CD4-positive, alpha-beta T cell treated with Interleukin-21 for 1 hour (primary cell): ENCODE measurements at regions not wholly inside any gene's neighbourhood (a gene's known extent, or its start where the extent isn't known, plus 50 kb on each side); places are given as distances from the start of the nearest gene placed in this dataset.
"Not testable (repeated sequence)": the region's sequence is repeated elsewhere in the genome, so short reads cannot be mapped to it uniquely, and the experiment has no call there.

Experiments used
- DNase-seq: peaks from one replicate; pipeline ENCODE4 v3.0.0-alpha.2; 2020

DNA sequence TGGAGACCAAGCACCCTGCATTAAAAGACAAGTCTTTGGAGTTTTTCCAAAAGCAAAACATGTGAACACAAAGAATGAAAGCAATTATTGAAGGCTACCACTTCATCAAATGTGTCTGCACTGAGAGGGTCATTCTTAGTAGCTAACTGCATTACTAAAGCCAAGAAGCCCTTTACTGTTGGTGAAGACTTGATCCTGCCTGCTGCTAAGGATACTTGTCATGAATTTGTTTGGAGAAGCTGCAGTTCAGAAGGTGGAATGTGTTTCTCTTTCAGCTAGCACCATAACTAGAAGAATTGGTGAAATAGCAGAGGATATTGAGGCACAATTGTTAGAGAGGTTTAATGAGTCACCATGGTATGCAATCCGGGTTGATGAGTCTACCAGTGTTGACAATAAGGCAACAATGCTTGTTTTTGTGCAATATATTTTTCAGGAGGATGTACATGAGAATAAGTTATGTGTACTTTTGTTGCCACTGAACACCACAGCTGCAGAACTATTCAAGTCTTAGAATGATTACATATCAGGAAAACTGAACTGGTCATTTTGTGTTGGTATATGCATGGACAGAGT lies 457.3 kb upstream of the ISX start:
- no peak for DNase-seq

GRCh38 chr22:34609646-34610045 lies 456.3 kb upstream of the ISX start:
- DNase-seq: no peak

GRCh38 chr22:34620161-34620560 lies 445.8 kb upstream of the ISX start:
- DNase-seq: no peak

DNA sequence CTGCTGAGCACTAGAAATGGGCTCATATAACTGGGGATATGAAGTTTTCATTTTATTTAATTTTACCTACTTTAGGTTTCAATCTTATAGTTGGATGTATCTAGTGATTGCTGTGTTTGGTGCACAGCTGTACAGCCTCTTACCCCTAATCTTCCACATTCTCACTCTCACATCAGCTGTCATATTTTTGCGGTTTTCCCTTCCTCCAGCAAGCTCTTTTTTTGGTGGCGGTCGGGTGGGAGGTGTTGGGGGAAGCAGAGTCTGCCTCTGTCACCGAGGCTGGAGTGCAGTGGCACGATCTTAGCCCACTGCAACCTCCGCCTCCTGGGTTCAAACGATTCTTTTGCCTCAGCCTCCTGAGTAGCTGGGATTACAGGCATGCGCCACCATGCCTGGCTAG lies 445.1 kb upstream of the ISX start:
- DNase-seq: no peak

GRCh38 chr22:34622602-34623001 lies 443.4 kb upstream of the ISX start:
- no peak for DNase-seq

DNA sequence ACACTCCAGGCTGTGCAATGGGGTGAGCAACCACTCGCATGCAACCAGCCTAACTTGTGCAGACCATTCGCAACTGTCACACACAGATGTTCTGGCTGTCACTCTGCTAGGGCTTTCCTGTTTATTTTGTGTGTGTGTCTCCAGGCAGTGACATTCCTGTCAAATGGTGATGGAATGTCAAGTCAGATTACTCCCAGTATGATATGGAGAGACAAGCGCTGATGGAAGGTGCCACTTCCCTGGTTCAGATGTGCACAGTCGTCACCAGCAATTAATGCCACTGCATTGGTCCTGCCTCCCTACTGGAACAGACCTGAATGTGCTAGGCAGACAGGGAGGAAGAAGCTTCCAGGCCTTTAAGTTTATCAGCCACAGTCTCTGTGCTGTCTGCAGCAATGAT lies 442.4 kb upstream of the ISX start:
- no peak for DNase-seq

DNA sequence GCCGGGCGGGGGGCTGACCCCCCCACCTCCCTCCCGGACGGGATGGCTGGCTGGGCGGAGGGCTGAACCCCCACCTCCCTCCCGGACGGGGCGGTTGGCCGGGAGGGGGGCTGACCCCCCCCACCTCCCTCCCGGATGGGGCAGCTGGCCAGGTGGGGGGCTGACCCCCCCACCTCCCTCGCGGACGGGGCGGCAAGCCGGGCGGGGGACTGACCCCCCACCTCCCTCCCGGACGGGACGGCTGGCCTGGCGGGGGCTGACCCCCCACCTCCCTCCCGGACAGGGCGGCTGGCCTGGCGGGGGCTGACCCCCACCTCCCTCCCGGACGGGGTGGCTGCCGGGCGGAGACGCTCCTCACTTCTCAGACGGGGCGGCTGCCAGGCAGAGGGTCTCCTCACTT lies 440.1 kb upstream of the ISX start:
- not testable (repeated sequence) for DNase-seq

DNA sequence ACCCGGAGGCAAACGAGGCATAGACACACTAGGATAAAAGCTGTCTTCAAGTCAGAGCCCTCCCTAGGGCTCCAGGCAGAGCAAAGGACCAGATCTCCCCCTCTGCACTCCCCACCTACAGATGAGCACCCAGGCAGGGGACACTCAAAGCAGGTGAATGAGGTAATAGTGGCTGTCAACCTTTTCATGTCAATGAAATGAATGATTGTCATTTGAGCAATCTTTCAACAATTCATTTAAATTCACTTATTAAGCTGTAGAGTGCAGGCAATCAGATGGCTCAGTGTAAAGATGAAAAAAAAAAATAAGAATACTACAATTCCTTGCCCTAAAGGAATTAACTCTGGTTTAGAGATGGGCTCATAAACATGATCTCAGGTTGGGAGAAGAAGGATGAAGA lies 427.8 kb upstream of the ISX start:
- DNase-seq: no peak

DNA sequence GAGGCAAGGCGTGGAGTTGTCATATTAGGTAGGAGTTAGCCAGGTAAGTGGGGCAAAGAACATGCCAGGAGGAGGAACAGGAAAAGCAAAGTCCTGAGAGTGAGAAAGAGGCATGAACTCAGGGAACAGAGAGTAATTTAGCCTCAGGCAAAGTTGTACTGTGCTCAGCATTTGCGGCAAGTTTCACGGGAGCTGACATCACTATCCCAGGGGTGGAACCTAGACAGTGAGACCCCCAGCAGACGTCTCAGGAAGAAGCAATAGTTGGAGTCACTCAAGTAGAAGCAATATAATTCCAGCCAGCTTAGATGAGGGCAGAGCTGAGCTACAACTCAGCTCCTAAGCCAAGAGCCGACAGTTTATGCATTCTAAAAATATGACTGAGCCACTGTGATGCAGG lies 426.0 kb upstream of the ISX start:
- no peak for DNase-seq

- no peak for DNase-seq
Measured at GRCh38 chr22:34645375-34645774, 420.6 kb upstream of the ISX start.

- no peak for DNase-seq
Measured at GRCh38 chr22:34669001-34669400, 397.0 kb upstream of the ISX start.

DNA sequence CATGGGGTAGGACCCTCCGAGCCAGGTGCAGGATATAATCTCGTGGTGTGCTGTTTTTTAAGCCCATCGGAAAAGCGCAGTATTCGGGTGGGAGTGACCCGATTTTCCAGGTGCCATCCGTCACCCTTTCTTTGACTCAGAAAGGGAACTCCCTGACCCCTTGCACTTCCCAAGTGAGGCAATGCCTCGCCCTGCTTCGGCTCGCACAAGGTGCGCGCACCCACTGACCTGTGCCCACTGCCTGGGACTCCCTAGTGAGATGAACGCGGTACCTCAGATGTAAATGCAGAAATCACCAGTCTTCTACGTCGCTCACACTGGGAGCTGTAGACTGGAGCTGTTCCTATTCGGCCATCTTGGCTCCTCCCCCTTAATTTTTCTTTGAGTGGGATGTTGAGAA lies 382.9 kb upstream of the ISX start:
- DNase-seq: not testable (repeated sequence)

DNA sequence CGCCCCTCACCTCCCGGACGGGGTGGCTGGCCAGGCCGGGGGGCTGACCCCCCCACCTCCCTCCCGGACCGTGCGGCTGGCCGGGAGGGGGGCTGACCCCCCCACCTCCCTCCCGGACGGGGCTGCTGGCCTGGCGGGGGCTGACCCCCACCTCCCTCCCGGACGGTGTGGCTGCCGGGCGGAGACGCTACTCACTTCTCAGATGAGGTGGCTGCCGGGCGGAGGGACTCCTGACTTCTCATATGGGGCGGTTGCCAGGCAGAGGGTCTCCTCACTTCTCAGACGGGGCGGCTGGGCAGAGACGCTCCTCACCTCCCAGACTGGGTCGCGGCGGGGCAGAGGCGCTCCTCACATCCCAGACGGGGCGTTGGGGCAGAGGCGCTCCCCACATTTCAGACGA lies 381.7 kb upstream of the ISX start:
- DNase-seq: not testable (repeated sequence)

GRCh38 chr22:34687116-34687515 lies 378.8 kb upstream of the ISX start:
- DNase-seq: no peak

DNA sequence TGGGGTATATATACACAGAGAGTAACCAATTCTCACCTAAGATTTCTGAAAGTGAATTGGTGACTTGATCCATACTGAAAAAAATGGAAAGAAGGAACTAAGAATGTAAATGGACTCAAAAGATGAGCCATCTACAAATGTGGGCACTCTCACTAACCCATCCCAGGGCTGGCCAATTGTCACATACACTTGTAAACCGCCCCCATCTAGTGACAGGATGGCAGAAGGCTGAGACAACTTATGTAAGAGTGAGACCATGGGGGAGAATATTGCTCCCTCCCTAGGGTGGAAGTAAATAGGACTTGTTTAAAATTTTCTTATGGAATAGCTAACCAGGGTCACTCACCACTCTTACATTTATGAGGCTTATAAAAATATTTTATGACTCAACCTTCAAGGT lies 377.1 kb upstream of the ISX start:
- no peak for DNase-seq

- no peak for DNase-seq
Measured at GRCh38 chr22:34696557-34696956, 369.4 kb upstream of the ISX start.

- no peak for DNase-seq
Measured at GRCh38 chr22:34702279-34702678, 363.7 kb upstream of the ISX start.

DNA sequence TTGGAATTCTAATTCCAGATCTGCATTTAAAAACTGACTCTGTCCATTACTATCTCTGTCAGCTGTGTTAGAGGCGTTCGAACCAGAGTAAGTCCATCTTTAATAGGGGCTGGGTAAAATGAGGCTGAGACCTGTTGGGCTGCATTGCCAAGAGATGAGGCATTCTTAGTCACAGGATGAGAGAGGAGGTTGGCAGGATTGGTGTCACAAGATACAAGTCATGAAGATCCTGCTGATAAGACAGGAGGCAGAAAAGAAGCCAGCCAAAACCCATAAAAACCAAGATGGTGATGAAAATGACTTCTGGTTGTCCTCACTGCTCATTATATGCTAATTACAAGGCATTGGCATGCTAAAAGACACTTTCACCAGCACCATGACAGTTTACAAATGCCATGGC lies 356.3 kb upstream of the ISX start:
- DNase-seq: no peak

DNA sequence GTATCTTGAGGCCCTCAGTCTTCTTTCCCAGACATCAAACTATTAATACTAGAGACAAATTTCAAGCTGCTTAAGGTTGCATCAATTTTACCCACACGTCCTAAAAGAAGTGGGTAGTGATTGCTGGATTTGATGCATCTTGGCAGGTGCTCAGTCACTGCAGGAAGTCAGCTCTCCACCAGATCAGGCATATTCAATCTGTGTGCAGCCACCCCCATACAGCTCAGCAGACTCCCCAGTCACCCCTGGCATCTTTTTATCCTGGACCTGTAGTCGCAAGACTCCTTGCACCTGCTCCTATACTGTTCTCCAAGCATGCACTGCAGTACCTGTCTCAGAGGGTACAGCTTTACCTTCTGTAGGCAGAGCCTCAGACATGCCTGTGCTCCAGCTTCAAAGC lies 343.1 kb upstream of the ISX start:
- no peak for DNase-seq

DNA sequence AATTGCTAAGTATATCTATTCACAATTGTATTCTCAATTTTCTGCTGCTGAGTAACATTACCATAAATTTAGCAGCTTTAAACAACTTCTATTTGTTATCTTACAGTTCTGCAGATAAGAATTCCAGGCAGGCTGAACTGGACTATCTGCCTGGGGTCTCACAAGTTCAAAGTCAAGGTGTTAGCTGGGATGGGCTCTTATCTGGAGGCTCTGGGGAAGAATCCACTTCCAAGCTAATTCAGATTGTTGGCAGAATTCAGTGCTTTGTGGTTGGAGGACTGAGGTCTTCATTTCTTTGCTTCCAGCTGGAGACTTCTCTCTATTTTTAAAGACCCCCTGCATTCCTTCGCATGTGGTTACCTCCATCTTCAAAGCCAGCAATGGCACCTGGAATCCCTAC lies 329.9 kb upstream of the ISX start:
- DNase-seq: no peak

GRCh38 chr22:34738661-34739400 lies 327.1 kb upstream of the ISX start:
- no peak for DNase-seq

DNA sequence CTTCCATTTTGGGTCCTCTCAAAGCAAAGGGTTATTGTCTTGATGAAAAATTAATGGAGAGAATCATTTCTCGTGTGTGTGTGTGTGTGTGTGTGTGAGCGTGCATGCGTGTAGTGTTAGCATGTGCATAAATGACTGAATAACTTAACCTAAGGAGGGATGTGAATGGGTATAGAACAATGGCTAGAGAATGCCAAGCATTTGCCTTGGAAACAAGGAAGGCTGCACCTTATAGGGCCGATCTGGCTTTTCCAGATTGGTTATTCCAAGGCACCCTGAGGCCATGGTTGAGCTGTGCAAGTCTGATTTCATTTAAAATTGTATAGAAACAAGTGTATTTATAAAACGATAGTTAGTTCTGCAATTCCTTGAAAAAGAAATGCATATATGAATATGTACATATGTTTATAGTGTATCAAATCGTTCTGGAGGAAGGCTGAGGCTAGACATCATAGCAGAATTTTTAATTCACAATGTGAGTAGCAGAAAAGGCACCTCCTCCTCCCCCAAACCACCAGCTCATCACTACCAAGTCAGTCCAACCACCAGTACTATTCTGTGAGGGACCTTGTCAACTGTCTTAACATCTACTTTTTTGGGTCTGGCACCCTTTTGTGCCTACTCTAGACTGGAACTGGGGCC lies 322.7 kb upstream of the ISX start:
- DNase-seq: no peak

DNA sequence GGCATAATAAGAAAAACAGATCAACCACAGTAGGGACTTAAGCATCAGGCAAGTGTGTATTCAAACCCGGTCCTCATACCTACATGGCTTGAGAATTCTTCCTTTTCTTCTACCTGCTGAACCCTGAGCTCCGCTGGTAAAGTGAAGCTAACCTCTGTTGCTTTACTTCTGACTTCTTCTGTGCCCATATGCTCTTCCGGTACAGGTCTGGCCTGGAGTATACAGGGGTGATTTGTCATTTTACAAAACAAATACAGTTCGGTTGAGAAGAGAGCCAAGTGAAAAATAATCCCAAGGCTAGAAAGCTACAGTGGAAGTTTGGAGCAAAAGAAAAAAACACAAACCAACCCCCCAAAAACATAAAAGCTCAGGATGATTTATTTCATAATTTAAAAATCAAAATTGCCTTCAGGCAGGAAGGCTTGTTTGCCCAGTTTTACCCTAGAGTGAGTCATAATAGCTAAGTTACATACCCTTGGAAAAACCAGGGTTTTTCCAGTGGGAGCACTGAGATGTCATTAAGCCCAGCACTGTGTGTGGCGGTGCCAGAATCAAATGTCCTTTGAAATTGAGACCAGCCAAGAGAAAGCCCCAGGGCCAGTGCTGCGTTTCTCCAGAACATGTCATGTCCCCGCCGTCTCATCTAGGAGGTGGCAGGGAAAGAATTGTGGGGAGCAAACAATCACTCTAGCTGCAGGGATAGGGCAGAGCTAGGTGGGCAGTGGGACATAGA lies 305.5 kb upstream of the ISX start:
- no peak for DNase-seq

- DNase-seq: no peak
Measured at GRCh38 chr22:34761111-34761510, 304.8 kb upstream of the ISX start.
